A673 (cell line): ENCODE measurements at regions not wholly inside any gene's neighbourhood (a gene's known extent, or its start where the extent isn't known, plus 50 kb on each side); places are given as distances from the start of the nearest gene placed in this dataset.

Source experiments
- BruUV-seq: library from RNA; stranded (reverse); fragments of 400-500 nt; replicated peaks from 2 replicates; lab custom pipeline; 2021; lab: Mats Ljungman, UMichigan
- CTCF ChIA-PET: fragments of 300-600 bp; sonication (Branson Sonifier 250); formaldehyde crosslinking; loops from one replicate; lab custom pipeline; 2022; ENCODE audit warnings: antibody characterized with exemption; lab: Charles Lee
- POLR2A ChIA-PET: fragments of 300-600 bp; sonication (Branson Sonifier 250); formaldehyde crosslinking; loops from one replicate; lab custom pipeline; 2022; ENCODE audit warnings: antibody characterized with exemption; ENCODE audit not compliant: low non-redundant PET; lab: Charles Lee
- DNase-seq: peaks from one replicate; pipeline ENCODE4 v3.0.0-alpha.2; 2015; ENCODE audit warnings: low spot score
- H3K27ac ChIP-seq: fragments of 200-600 bp; sonication (generic); 2 replicates; pipeline ENCODE4 v1.5.1; 2016; ENCODE audit warnings: mixed run types, low read depth, mild to moderate bottlenecking, mixed read lengths, antibody characterized with exemption, low read length; ENCODE audit not compliant: poor library complexity, severe bottlenecking
- H3K27me3 ChIP-seq: fragments of 200-600 bp; sonication (generic); replicated peaks from 2 replicates; pipeline ENCODE4 v1.6.1; 2017; ENCODE audit warnings: mixed run types, low read depth, mild to moderate bottlenecking, mixed read lengths, antibody characterized with exemption, low read length; ENCODE audit not compliant: insufficient read depth, poor library complexity
- H3K36me3 ChIP-seq: fragments of 200-600 bp; sonication (generic); 2 replicates; pipeline ENCODE4 v1.6.1; 2016; ENCODE audit warnings: mixed run types, mild to moderate bottlenecking, mixed read lengths, antibody characterized with exemption, low read length; ENCODE audit not compliant: insufficient read depth, poor library complexity, severe bottlenecking
- H3K4me1 ChIP-seq: fragments of 200-600 bp; sonication (generic); 2 replicates; pipeline ENCODE4 v1.6.1; 2017; ENCODE audit warnings: mixed run types, mild to moderate bottlenecking, mixed read lengths, antibody characterized with exemption, low read length; ENCODE audit not compliant: insufficient read depth, poor library complexity, severe bottlenecking
- H3K4me3 ChIP-seq: fragments of 200-600 bp; sonication (generic); 2 replicates; pipeline ENCODE4 v1.5.1; 2016; ENCODE audit warnings: low read depth, mixed run types, mild to moderate bottlenecking, mixed read lengths, low read length; ENCODE audit not compliant: poor library complexity, severe bottlenecking
- H3K9me3 ChIP-seq: fragments of 200-600 bp; sonication (generic); 2 replicates; pipeline ENCODE4 v1.6.1; 2016; ENCODE audit warnings: mixed run types, low read depth, mild to moderate bottlenecking, mixed read lengths, antibody characterized with exemption, low read length; ENCODE audit not compliant: poor library complexity, severe bottlenecking
- CTCF ChIP-seq: fragments of 300-800, 200-600 bp; sonication (generic); conservative IDR thresholded peaks from 2 replicates; pipeline ENCODE4 v1.5.1; 2017; ENCODE audit warnings: low read depth, mild to moderate bottlenecking, antibody characterized with exemption, low read length, moderate library complexity, mixed read lengths
- EZH2 ChIP-seq: fragments of 200-600 bp; sonication (generic); IDR thresholded peaks from 2 replicates; pipeline ENCODE4 v1.6.1; 2017; ENCODE audit warnings: borderline replicate concordance, low read depth, mild to moderate bottlenecking, mixed read lengths, antibody characterized with exemption, low read length; ENCODE audit not compliant: poor library complexity, severe bottlenecking
- intact Hi-C: fragments of 100-400 bp; cut with micrococcal nuclease; formaldehyde crosslinking; loops from one replicate; pipeline ENCODE4 v1.10.0; 2022; ENCODE audit not compliant: unreplicated experiment

GRCh38 chr13:99647596-99647985 is 146.3 kb downstream of the TM9SF2 start:
- H3K4me3 ChIP-seq, result no peak overlapping the region
- intact Hi-C loops, result no loop called here
- no peak for DNase-seq
- no peaks in the 10 kb centered on the region for H3K27me3 ChIP-seq
- TF ChIP-seq EZH2, result no peak
- TF ChIP-seq CTCF, result no peak
- no TSS peak for BruUV-seq
- no peak overlapping the region for H3K27ac ChIP-seq
- ChIA-PET CTCF (no interaction called here), POLR2A (no interaction called here)
- H3K36me3 ChIP-seq, result no peaks in the 10 kb centered on the region
- peaks cover 20% of the 10 kb centered on the region for H3K4me1 ChIP-seq
- H3K9me3 ChIP-seq, result no peaks in the 10 kb centered on the region

- TF ChIP-seq EZH2 (no peak), CTCF (no peak)
- no peak overlapping the region for H3K4me3 ChIP-seq
- H3K27ac ChIP-seq, result no peak overlapping the region
- CTCF ChIA-PET, result no interaction called here
- no peaks in the 10 kb centered on the region for H3K9me3 ChIP-seq
- H3K36me3 ChIP-seq, result no peaks in the 10 kb centered on the region
- DNase-seq, result no peak
- BruUV-seq, result no TSS peak
- intact Hi-C loops, result no loop called here
- no peaks in the 10 kb centered on the region for H3K27me3 ChIP-seq
- peaks cover 20% of the 10 kb centered on the region for H3K4me1 ChIP-seq
- POLR2A ChIA-PET, result no interaction called here
Measured at GRCh38 chr13:99646866-99647595, 145.8 kb downstream of the TM9SF2 start.

- ChIA-PET POLR2A (no interaction called here), CTCF (no interaction called here)
- no TSS peak for BruUV-seq
- intact Hi-C loops, result no loop called here
- Histone ChIP-seq H3K27ac (no peak overlapping the region), H3K36me3 (no peaks in the 10 kb centered on the region), H3K4me3 (no peak overlapping the region), H3K9me3 (no peaks in the 10 kb centered on the region), H3K4me1 (peaks cover 6% of the 10 kb centered on the region), H3K27me3 (no peaks in the 10 kb centered on the region)
- TF ChIP-seq EZH2 (no peak), CTCF (no peak)
- DNase-seq, result no peak
Measured at GRCh38 chr13:99642841-99643240, 141.6 kb downstream of the TM9SF2 start.
